Natural killer cell (primary cell): ENCODE measurements at regions not wholly inside any gene's neighbourhood (a gene's known extent, or its start where the extent isn't known, plus 50 kb on each side); places are given as distances from the start of the nearest gene placed in this dataset.

ENCODE experiments used
- ATAC-seq, 3 donors: fragments of 150-1000 bp in 2 of 3; fragments of 200-7000 bp in 1 of 3; cut with Tn5 transposase; 1 replicate in 1 of 3; 2 replicates in 2 of 3; pipeline ENCODE4 v1.10.0; 2021; ENCODE audit warnings: mild to moderate bottlenecking in 2 of 3, moderate library complexity in 2 of 3
- DNase-seq, 2 donors: peaks; one replicate each; pipeline versions ENCODE4 v3.0.0 to v3.0.0-alpha.2; 2013 to 2021; ENCODE audit warnings: mixed read lengths in 1 of 2
- H3K27ac ChIP-seq: one replicate; pipeline ENCODE4 v1.5.1; 2013; ENCODE audit warnings: mild to moderate bottlenecking, low read length
- H3K27me3 ChIP-seq: one replicate; pipeline ENCODE4 v1.6.1; 2013; ENCODE audit warnings: low read length; ENCODE audit not compliant: control insufficient read depth, insufficient read depth
- H3K36me3 ChIP-seq: one replicate; pipeline ENCODE4 v1.6.1; 2013; ENCODE audit warnings: low read length; ENCODE audit not compliant: control insufficient read depth, insufficient read depth
- H3K4me1 ChIP-seq: one replicate; pipeline ENCODE4 v1.6.1; 2013; ENCODE audit warnings: low read length; ENCODE audit not compliant: control insufficient read depth, insufficient read depth
- H3K4me3 ChIP-seq: one replicate; pipeline ENCODE4 v1.5.1; 2013; ENCODE audit warnings: low read length
- H3K9me3 ChIP-seq: one replicate; pipeline ENCODE4 v1.6.1; 2013; ENCODE audit warnings: low read length; ENCODE audit not compliant: control insufficient read depth, insufficient read depth
- H3K27ac Mint-ChIP-seq, 2 donors: one replicate each; pipeline ENCODE4 v1.8.0; 2022; ENCODE audit warnings: mild to moderate bottlenecking in 2 of 2, mixed read lengths in 2 of 2, moderate library complexity in 1 of 2
- H3K27me3 Mint-ChIP-seq, 2 donors: one replicate each; pipeline ENCODE4 v1.8.0; 2022; ENCODE audit warnings: low read depth in 2 of 2, mixed read lengths in 2 of 2
- H3K36me3 Mint-ChIP-seq: one replicate; pipeline ENCODE4 v1.8.0; 2022; ENCODE audit warnings: mixed read lengths
- H3K4me1 Mint-ChIP-seq, 2 donors: one replicate each; pipeline ENCODE4 v1.8.0; 2022; ENCODE audit warnings: mixed read lengths in 2 of 2
- H3K4me3 Mint-ChIP-seq: one replicate; pipeline ENCODE4 v1.8.0; 2022; ENCODE audit warnings: mild to moderate bottlenecking, moderate library complexity, mixed read lengths
- H3K9me3 Mint-ChIP-seq, 2 donors: one replicate each; pipeline ENCODE4 v1.8.0; 2022; ENCODE audit warnings: mixed read lengths in 2 of 2
- WGBS: methylation state at CpG from one replicate; pipeline ENCODE4 v1.1.7; 2013; ENCODE audit warnings: missing lambda C conversion rate; ENCODE audit not compliant: insufficient coverage; 5-methylcytosine and 5-hydroxymethylcytosine counted together
- intact Hi-C: fragments of 100-400 bp; cut with micrococcal nuclease; formaldehyde crosslinking; loops from one replicate; pipeline ENCODE4 v1.14.2; 2022
- TF ChIP-seq, protein P1 (sequence below): fragments of 200-600 bp; IDR thresholded peaks from one replicate; pipeline ENCODE4 v1.8.0; 2022; ENCODE audit warnings: antibody characterized with exemption

DNA sequence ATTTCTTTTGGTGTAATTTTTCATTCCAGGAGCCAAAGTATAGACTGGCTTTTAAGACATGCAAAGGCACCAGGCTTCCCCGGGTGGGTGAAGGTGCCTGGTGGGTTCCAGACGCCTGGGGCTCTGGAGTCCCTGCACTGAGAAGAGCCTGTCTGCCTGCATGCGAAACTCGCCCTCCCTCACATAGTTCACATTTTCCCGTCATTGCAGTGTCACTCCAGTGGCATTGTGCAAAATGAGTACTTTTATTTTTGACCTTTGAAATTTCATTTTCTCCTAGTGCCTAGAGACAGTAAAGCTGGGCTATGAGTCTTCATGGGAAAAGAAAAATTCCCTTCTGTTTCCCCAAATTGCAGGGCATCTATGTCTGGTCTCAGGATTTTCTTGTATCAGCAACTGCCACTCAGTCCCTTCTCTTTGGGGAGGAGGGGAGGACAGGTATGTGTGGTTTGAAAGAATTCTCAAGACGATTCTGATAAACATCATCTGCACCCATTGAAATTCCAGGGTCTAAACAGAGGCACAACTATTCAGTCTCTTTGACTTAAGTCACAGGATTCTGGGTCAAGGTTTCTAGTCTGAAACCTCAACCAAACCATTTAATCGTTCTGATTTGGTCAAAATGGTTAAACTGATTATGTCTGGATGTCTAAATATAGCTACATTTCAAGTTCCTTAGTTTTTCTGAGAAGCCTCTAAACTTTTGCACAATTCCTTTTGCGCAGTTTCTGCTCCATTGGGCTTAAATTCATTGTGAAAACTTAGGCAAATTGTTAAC, 107.8 kb downstream of the CYP26A1 start:
- Mint-ChIP-seq H3K4me3 (no peak overlapping the region), H3K4me1 (no peaks in the 10 kb centered on the region), H3K27ac (no peak overlapping the region), H3K9me3 (no peaks in the 10 kb centered on the region), H3K27me3 (peaks cover 6 to 14% of the 10 kb centered on the region in 2 donors), H3K36me3 (no peaks in the 10 kb centered on the region)
- WGBS = 92% methylated on average over 7 of the region's 8 CpGs
- Histone ChIP-seq H3K4me1 (no peaks in the 10 kb centered on the region), H3K9me3 (no peaks in the 10 kb centered on the region), H3K4me3 (no peak overlapping the region), H3K27ac (no peak overlapping the region), H3K27me3 (no peaks in the 10 kb centered on the region), H3K36me3 (no peaks in the 10 kb centered on the region)
- intact Hi-C loops = no loop called here
- no peak for DNase-seq
- ATAC-seq = no peak
- TF ChIP-seq, protein P1, sequence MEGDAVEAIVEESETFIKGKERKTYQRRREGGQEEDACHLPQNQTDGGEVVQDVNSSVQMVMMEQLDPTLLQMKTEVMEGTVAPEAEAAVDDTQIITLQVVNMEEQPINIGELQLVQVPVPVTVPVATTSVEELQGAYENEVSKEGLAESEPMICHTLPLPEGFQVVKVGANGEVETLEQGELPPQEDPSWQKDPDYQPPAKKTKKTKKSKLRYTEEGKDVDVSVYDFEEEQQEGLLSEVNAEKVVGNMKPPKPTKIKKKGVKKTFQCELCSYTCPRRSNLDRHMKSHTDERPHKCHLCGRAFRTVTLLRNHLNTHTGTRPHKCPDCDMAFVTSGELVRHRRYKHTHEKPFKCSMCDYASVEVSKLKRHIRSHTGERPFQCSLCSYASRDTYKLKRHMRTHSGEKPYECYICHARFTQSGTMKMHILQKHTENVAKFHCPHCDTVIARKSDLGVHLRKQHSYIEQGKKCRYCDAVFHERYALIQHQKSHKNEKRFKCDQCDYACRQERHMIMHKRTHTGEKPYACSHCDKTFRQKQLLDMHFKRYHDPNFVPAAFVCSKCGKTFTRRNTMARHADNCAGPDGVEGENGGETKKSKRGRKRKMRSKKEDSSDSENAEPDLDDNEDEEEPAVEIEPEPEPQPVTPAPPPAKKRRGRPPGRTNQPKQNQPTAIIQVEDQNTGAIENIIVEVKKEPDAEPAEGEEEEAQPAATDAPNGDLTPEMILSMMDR = no peak

DNA sequence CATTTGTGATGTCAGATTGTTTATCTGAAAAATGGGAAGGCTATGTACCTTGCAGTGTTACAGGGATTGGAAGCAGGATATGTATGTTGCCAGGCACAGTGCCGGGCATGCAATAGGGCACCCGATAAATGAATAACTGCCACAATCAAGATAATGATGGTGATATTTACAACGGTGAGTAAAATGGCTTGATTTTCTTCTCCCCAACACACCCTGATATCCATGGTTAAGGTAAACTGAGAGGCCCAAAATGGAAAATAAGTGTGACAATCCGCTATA, 108.3 kb downstream of the CYP26A1 start:
- TF ChIP-seq, protein P1 = no peak
- Histone ChIP-seq H3K27me3 (no peaks in the 10 kb centered on the region), H3K27ac (no peak overlapping the region), H3K36me3 (no peaks in the 10 kb centered on the region), H3K9me3 (no peaks in the 10 kb centered on the region), H3K4me3 (no peak overlapping the region), H3K4me1 (no peaks in the 10 kb centered on the region)
- 100% methylated on average over 1 of the region's 4 CpGs for WGBS
- H3K4me3 Mint-ChIP-seq = no peak overlapping the region
- H3K36me3 Mint-ChIP-seq = no peaks in the 10 kb centered on the region
- no peaks in the 10 kb centered on the region for H3K4me1 Mint-ChIP-seq
- no peak overlapping the region for H3K27ac Mint-ChIP-seq
- no peaks in the 10 kb centered on the region for H3K9me3 Mint-ChIP-seq
- DNase-seq (no peak), ATAC-seq (no peak)
- H3K27me3 Mint-ChIP-seq = peaks cover 6 to 14% of the 10 kb centered on the region in 2 donors
- intact Hi-C loops = no loop called here

DNA sequence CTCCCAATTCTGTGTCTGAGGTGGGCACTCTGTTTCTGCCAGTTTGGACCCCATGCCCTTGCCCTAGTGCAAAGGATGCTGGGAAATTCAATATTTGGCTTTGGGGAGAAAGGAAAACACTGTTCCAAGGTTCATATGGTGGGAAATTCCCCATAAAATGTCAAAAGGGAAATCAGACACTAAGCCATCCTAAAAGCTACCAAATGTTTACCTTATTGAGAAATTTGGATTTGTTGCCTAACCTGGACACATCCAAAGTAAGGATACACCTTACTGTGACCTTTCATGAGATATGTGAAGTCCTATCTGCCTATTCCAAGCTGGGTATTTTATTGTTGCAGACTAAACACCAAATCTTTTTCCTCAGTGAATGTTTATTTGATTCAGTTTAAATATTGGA, 109.1 kb downstream of the CYP26A1 start:
- TF ChIP-seq, protein P1 = no peak
- Histone ChIP-seq H3K4me1 (no peaks in the 10 kb centered on the region), H3K9me3 (no peaks in the 10 kb centered on the region), H3K27ac (no peak overlapping the region), H3K27me3 (no peaks in the 10 kb centered on the region), H3K36me3 (no peaks in the 10 kb centered on the region), H3K4me3 (no peak overlapping the region)
- no peak overlapping the region for H3K4me3 Mint-ChIP-seq
- H3K9me3 Mint-ChIP-seq = no peaks in the 10 kb centered on the region
- intact Hi-C loops = no loop called here
- ATAC-seq (no peak), DNase-seq (no peak)
- H3K36me3 Mint-ChIP-seq = no peaks in the 10 kb centered on the region
- H3K27me3 Mint-ChIP-seq = peaks cover 3 to 14% of the 10 kb centered on the region in 2 donors
- no peaks in the 10 kb centered on the region for H3K4me1 Mint-ChIP-seq
- H3K27ac Mint-ChIP-seq = no peak overlapping the region

DNA sequence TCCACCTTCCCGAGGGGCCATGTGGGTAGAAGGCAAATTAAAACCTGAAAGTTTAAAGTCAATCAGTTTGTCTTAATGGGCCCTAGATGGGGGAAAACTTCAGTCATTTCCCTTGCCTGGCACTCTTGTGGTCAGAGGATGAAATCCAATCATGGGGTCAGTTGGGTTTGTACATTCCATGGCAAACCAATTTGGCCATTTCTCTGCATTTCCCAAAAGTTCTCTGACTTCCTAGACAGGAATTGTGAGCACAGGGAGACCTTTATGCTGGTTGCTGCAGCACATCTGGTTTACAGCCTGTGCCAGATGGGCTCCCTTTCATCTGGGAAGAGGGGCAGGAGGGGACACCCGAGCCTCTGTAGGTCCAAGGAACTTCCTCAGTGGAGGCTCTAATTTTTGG, 113.0 kb downstream of the CYP26A1 start:
- no peaks in the 10 kb centered on the region for H3K9me3 ChIP-seq
- no peak overlapping the region for H3K4me3 ChIP-seq
- DNase-seq = no peak
- H3K36me3 ChIP-seq = no peaks in the 10 kb centered on the region
- intact Hi-C loops = no loop called here
- H3K4me1 ChIP-seq = no peaks in the 10 kb centered on the region
- TF ChIP-seq, protein P1 = no peak
- Mint-ChIP-seq H3K4me1 (no peaks in the 10 kb centered on the region), H3K27ac (no peak overlapping the region), H3K4me3 (no peak overlapping the region), H3K27me3 (peaks cover 3 to 14% of the 10 kb centered on the region in 2 donors), H3K36me3 (no peaks in the 10 kb centered on the region), H3K9me3 (no peaks in the 10 kb centered on the region)
- WGBS = 78% methylated on average over 2 of the region's 2 CpGs
- no peak for ATAC-seq
- no peak overlapping the region for H3K27ac ChIP-seq
- H3K27me3 ChIP-seq = no peaks in the 10 kb centered on the region
